ENCODE measurements at regions not wholly inside any gene's neighbourhood (a gene's known extent, or its start where the extent isn't known, plus 50 kb on each side); places are given as distances from the start of the nearest gene placed in this dataset.

DNA sequence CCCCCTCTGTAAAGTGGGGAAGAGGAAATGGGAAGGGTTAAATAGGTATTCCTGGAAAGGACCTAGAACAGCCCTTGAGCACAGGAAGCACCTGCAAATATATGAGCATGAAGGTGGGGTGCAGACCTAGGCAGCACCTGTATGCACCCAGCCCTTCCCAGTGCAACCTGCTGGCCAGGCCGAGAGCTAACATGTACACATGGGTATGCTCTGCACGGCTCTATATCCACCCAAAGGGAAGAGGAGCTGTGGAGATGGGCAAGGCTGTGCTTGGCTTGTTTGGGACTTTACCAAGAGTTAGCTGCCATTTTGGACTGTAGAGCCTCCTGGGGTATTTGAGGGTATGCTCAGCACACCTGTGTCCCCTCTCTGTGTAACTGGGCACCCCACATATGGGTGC is 171.2 kb downstream of the KLF13 start:
- DNase-seq (ENCODE audit: low spot score), result no peak
- in situ Hi-C loops (cut with MboI; ENCODE audit: low sequenced_read_pairs, unreplicated experiment), result no loop called here
- TF ChIP-seq, protein P1, sequence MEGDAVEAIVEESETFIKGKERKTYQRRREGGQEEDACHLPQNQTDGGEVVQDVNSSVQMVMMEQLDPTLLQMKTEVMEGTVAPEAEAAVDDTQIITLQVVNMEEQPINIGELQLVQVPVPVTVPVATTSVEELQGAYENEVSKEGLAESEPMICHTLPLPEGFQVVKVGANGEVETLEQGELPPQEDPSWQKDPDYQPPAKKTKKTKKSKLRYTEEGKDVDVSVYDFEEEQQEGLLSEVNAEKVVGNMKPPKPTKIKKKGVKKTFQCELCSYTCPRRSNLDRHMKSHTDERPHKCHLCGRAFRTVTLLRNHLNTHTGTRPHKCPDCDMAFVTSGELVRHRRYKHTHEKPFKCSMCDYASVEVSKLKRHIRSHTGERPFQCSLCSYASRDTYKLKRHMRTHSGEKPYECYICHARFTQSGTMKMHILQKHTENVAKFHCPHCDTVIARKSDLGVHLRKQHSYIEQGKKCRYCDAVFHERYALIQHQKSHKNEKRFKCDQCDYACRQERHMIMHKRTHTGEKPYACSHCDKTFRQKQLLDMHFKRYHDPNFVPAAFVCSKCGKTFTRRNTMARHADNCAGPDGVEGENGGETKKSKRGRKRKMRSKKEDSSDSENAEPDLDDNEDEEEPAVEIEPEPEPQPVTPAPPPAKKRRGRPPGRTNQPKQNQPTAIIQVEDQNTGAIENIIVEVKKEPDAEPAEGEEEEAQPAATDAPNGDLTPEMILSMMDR (IDR thresholded peaks at IDR 0.05; ENCODE audit: borderline replicate concordance, control extremely low read depth, extremely low read depth, insufficient read depth, missing control alignments), result no peak

DNA sequence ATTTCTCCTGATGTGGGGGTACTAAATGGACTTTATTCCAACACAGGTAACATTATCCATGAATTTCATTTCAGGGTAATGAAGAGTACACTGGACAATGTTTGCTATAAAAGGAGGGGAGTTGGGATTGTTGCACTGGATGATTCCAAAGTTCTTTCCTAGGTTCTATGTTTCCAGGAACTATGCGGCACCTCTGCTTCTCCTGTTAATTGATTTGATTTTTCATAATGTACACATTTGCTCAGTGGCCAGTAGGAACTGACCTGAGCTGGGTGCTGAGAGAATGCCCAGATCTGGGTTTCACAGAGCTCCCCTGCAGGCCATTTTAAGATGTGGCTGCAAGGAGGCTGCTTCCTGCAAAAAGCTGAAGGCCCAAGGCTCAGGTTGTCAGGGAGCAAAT is 171.7 kb downstream of the KLF13 start:
- in situ Hi-C loops (cut with MboI; ENCODE audit: low sequenced_read_pairs, unreplicated experiment), result no loop called here
- DNase-seq (ENCODE audit: low spot score), result no peak
- TF ChIP-seq, protein P1 (IDR thresholded peaks at IDR 0.05; ENCODE audit: borderline replicate concordance, control extremely low read depth, extremely low read depth, insufficient read depth, missing control alignments), result no peak

DNA sequence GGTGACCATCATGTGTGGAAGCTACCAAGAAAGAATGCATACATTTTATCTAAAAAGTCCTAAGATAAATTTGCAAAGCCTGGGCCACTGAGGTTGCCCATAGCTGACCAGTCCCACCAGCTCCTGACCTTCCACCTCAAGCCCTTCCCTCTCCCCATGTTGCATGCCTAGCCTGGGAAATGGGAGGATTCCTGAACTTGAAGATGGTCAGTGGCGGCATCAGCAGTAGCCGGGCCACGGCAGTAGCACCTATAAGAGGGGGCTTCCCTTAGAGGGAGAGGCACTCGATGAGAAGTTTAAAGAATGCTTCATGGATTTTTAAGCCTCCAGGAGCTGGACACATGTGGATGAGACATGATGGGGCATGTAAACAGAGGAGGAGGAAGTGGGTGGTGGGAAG is 172.1 kb downstream of the KLF13 start:
- TF ChIP-seq, protein P1 (IDR thresholded peaks at IDR 0.05; ENCODE audit: borderline replicate concordance, control extremely low read depth, extremely low read depth, insufficient read depth, missing control alignments), result no peak
- no peak for DNase-seq (ENCODE audit: low spot score)
- in situ Hi-C loops (cut with MboI; ENCODE audit: low sequenced_read_pairs, unreplicated experiment), result no loop called here

DNA sequence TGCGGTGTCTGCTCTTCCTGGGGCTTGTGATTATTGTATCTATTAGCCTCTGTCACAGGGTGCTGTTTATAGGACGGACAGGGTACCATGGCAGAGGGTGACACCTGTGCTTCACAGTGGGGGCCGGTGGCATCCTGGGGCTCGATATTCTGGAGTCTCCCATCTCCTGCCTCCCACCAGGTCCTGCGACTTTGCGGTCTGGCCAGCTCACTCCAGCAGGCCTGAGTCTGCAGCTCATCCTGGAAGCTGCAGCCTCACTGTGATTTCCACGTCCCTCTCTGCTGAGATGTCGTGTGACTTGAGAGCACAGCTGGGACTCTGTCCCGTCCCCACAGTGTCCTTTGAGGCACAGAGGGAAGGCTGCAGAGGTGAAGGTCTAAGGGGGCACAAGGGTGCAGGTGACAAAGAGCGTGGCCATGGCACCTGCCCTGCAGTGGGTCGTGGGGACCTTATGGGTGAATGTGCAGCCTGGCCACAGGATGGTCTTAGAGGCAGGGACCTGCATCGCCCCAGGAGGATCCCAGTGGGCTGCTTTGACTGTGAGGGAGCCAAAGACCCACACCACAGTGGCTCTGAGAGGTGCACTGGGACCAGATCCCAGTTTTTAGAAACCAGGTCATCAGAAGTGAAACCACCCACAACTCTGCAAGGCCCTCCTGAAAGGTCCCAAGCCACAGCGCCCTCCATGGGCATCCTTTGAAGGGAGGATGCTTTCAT is 172.8 kb downstream of the KLF13 start:
- in situ Hi-C loops (cut with MboI; ENCODE audit: low sequenced_read_pairs, unreplicated experiment), result no loop called here
- no peak for DNase-seq (ENCODE audit: low spot score)
- TF ChIP-seq, protein P1 (IDR thresholded peaks at IDR 0.05; ENCODE audit: borderline replicate concordance, control extremely low read depth, extremely low read depth, insufficient read depth, missing control alignments), result no peak

DNA sequence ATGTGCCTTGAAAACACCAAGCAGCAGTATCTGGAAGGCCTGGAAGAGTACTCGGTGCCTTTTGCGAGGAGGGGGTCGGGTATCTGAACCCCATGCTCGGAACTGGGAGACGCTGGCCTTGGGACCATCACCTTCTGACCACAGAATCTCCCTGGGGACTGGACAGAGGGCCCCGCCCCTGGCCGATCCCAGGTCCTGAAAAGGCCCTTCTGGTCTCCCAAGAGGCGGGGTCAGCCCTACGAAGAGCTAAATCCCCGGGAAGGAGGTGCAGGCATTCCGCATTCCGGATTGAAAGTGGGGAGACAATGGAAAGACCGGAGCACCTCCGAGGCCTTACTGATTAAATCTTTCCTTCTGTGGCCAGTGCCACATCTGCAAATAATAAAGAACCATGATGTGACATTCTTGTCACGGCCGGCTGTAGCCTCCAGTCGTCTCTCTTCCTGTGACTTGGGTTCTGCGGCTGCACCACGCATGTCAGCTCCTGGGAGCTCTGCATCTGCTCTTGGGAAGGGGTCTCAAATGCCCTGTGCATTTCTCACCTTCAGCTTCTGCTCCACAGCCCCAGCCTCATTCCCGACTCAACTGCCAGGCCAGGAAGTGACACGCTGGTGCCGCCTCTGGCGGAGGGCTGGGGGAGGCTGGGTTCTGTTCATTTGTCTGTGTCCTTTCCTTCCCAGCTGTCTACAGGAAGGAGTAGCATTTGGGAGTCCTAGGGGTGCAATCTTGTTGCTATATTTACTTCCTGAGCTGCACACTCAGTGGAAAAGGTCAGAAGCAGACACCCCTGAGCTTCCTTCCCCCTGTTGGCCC is 173.5 kb downstream of the KLF13 start:
- no peak for DNase-seq (ENCODE audit: low spot score)
- in situ Hi-C loops (cut with MboI; ENCODE audit: low sequenced_read_pairs, unreplicated experiment), result no loop called here
- TF ChIP-seq, protein P1 (IDR thresholded peaks at IDR 0.05; ENCODE audit: borderline replicate concordance, control extremely low read depth, extremely low read depth, insufficient read depth, missing control alignments), result no peak

DNA sequence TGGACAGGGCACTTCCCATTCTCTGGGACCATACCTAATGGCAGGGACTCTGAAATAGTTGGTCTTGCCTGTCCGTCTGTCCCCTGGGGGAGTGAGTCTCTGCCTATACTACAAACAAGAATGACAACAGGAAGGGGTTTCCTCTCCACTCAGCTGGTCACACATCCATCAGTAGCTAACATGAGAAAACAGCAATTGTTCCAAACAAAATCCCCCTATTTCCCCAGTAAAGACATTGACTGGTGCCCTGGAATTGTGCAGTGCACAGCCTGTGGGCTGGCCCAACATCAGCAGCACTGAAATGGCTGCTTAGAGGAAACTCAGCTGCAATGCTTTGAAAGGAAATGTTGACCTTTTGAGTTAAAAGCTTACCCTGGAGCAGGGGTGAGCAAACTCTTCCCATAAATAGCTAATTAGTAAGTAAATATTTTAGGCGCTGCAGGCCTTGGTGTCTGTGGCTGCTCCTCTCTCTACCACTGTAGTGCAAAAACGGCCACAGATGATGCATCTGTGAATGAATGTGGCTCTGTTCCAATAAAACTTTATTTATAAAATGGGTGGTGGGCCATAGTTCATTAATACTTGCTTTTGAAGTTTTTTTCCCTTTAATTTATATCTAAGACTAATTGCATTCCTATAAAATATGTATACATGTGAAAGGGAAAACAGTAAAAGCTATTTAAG is 174.3 kb downstream of the KLF13 start:
- TF ChIP-seq, protein P1 (IDR thresholded peaks at IDR 0.05; ENCODE audit: borderline replicate concordance, control extremely low read depth, extremely low read depth, insufficient read depth, missing control alignments), result no peak
- DNase-seq (ENCODE audit: low spot score), result no peak
- in situ Hi-C loops (cut with MboI; ENCODE audit: low sequenced_read_pairs, unreplicated experiment), result no loop called here

Data from GM13976 (cell line).